ENCODE measurements at regions not wholly inside any gene's neighbourhood (a gene's known extent, or its start where the extent isn't known, plus 50 kb on each side); places are given as distances from the start of the nearest gene placed in this dataset.

- TF ChIP-seq EP300 (IDR thresholded peaks at IDR 0.05) (no peak), POLR2AphosphoS5 (IDR thresholded peaks at IDR 0.05) (no peak), CTCF (IDR thresholded peaks at IDR 0.05) (no peak), POLR2A (IDR thresholded peaks at IDR 0.05) (no peak)
Observed at GRCh38 chr2:7701791-7702190, 784.6 kb downstream of the RNF144A start.
